ENCODE measurements at regions not wholly inside any gene's neighbourhood (a gene's known extent, or its start where the extent isn't known, plus 50 kb on each side); places are given as distances from the start of the nearest gene placed in this dataset.
"Not testable (repeated sequence)": the region's sequence is repeated elsewhere in the genome, so short reads cannot be mapped to it uniquely, and the experiment has no call there.

DNA sequence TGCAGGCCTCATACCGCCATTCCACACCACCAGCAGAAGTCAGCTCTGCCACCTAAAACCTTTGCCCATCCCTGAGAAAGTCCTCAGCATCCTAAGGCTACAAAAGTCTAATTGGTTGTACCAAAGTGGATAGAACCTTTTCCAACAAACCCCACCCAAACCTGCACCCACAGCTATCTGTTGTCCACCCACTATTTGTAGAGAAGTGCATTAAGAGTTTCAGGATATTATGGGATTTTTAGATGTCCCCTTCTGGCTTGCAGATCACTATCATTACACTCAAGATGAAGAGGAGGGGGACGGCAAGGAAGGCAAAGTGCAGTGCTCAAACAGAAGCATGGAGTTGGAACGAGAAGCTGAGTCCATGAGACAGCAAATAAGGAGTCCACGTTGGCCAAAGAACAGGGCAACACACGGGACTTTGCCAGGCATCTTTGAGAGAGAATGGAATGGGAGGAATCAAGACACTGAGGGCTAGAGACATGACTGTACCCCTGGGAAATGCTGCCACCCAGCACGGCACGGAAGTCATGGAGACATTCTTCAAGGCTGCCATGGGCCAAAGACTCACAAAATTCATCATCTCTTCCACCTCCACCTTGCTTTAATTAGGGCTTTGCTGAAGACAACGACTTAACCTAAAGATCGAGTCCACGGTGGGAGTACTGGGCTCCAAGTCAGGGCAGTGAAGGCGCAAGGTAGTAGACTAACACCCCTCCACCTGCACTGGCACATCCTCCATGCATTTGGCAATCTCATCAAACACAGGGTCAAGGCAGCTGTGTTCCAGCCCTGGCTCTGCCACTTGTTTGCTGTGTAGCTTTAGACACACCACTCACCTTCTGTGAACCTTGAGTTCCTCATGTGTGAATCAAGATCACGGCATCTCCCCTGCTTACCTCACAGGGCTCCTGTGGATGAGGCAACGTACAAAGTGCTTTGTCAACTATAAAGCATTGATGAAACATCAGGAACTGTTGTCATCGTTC lies 112.9 kb upstream of the TMEM45B start:
- no peak for DNase-seq

DNA sequence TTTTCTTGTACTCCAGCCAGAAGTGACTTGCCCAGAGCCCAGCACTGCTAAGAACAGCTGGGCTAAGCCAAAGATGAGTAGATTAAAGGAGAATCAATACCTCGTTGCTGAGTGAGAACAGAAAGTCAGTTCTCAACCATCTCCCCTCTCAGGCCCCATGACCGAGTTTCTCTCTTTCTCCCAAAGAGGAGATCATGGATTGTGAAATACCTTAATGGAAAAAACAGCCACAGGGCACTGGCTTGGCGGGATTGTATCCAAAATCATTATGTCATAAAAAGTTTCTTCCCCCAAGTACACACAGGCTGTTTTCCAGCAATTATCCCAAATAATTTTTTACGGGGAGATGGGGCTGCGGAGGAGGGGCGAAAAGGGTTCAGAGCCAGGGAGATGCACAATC lies 111.8 kb upstream of the TMEM45B start:
- DNase-seq, result no peak

DNA sequence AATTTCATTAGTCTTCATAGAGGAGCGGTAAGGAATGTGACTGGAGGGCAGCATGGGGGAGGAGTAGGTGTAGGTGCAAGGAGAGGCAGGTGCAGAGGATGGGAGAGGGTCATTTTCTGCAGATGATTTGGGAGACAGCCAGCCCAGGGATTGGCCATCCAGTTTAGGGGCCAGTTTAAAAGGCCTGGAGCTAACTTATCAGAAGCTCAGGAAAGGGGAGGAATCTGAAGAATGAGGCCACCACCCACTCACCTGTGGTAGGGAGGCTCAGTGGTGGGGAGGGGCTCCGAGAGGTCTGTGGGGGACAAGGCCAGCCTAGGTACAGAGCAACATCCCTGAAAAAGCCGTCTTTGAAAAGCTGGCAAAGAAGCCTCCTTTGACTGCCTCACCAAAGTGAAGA lies 110.8 kb upstream of the TMEM45B start:
- DNase-seq, result no peak

DNA sequence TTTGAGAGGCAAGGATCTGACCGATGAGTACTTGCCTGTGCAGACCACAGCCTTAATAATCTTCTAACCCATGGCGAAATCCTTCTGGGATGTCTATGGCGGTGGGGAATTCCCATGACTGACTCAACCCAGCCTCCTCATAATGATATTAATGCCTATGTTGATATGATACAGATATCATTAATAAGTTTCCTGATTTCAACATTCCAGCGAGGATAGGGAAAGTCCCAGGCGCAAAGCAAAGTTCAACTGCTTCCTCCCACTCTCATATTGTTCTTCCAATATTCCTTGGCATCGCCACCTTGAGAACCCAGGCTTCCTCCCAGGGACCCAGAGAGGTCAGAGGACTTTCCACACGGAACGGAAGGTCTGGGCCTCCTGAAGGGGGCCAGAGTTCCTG lies 110.3 kb upstream of the TMEM45B start:
- DNase-seq, result no peak

DNA sequence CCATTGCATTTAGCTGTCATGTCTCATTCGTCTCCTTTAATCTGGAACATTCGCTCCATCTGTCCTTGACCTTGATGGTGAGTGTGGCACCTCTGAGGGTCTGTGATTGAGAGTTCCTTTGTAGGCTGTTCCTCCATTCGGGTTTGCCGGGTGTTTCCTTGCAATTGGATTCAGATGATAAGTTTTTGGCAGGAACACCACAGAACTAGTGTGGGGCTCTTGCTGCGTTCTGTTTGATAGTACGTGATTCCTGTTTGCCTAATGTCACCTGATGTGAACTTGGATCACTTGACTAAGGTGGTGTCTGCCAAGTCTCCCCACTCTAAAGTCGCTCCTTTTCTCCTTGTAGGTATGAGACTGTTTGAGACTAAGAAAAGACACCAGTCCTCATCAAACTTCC lies 109.7 kb upstream of the TMEM45B start:
- DNase-seq, result no peak

DNA sequence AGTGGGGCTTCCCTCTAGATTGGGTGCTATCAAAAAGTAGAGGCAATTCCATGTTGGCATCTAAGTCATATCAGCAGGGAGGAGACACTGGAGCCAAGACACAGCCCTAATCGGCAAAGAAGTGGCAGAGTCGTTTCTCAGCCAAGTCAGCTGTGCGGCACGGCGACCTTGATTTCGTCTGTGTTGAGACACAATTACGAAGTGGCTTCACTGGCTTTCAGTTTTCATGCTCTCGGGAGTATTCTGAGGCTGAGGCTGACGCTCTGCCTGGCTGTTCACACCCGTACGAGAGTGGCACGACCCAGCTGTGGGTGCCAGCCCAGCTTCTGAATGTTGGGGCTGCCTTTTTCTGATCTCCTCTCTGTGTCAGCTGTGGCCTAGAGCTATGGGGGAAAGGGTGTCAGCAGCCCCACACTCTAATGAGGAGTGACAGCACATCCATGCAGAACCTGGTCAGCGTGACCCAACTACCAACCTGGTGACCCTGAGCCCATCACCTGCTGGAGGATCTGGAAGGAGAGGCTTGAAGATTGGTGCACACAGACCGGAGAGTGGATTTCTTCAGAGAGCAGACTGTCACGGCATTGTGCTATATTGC lies 105.7 kb upstream of the TMEM45B start:
- no peak for DNase-seq

DNA sequence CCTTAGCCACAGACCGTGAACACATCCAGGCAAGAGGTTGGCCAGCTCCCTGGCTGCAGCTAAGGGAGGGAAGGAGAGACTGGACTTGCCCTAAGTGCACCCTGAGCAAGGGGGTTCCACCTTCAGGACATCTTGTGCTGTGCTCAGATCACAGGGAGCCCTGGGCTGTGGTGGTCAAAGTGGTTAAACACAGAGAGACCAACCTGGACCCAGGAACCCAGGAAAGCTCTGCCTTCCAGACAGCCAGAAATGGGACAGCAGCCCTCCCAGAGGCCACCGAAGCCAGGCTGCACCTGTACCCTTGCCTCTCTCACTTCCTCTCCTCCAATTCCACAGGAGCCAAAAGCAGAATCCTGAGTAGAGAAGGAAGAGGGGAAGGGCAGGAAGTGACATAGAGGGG lies 105.2 kb upstream of the TMEM45B start:
- DNase-seq, result no peak

DNA sequence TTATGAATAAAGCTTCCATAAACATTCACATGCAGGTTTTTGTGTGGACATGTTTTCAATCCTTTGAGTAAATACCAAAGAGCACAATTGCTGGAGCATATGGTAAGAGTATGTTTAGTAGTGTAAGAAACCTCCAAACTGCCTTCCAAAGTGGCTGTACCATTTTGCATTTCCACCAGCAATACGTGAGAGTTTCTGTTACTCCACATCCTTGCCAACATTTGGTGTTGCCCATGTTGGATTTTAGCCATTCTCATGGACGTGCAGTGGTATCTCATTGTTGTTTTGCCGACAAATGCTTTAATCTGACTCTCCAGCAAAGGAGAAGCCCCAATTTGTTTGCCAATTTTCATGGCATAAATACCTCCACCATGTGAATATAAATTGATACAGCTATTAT lies 103.9 kb upstream of the TMEM45B start:
- no peak for DNase-seq

DNA sequence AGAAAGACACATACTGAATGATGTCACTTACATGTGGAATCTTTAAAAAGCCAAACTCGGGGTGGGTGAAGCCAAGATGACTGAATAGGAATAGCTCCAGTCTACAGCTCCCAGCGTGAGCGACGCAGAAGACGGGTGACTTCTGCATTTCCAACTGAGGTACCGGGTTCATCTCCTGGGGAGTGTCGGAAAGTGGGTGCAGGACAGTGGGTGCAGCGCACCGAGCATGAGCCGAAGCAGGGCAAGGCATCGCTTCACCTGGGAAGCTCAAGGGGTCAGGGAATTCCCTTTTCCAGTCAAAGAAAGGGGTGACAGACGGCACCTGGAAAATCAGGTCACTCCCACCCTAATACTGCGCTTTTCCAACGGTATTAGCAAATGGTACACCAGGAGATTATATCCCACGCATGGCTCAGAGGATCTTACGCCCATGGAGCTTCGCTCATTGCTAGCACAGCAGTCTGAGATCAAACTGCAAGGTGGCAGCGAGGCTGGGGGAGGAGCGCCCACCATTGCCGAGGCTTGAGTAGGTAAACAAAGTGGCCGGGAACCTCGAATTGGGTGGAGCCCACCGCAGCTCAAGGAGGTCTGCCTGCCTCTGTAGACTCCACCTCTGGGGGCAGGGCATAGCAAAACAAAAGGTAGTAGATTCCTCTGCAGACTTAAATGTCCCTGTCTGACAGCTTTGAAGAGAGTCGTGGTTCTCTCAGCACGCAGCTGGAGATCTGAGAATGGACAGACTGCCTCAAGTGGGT lies 103.0 kb upstream of the TMEM45B start:
- DNase-seq, result not testable (repeated sequence)

DNA sequence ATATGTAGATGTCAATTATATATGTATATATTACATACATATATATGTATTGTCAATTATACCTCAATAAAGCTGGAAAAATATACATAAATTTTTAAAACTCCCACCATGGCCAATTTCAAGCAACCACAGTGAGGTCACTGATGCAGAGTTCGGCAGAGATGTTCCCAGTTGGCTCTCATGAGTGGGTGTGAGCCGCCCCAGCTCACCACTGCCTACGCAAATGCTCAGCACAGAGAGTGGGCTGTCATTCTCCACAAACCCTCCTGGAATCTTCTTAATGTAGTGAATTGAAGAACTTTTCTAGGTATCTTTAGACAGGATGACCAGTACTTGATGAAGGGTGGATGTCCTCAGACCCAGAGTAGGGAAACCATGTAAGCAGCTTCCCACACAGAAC lies 96.6 kb upstream of the TMEM45B start:
- no peak for DNase-seq

DNA sequence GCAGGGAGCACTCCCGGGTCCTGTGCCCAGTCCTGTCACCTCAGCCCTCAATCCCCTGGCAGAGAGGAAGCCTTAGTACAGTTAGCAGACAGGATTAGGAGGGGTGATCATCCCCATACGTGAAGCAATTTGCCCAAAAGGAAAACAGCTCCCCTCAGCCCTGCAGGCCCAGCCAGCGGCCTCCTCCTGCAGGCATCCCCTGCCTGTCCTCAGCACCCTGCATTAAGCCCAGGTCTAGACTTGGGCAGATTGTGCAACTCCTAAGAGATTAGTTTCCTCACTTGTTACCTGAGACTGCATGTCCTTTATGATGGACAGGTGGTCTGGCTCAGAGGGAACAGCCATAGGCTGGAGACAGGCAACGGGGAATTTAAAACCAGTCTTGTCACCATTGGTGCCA lies 95.5 kb upstream of the TMEM45B start:
- DNase-seq, result no peak

DNA sequence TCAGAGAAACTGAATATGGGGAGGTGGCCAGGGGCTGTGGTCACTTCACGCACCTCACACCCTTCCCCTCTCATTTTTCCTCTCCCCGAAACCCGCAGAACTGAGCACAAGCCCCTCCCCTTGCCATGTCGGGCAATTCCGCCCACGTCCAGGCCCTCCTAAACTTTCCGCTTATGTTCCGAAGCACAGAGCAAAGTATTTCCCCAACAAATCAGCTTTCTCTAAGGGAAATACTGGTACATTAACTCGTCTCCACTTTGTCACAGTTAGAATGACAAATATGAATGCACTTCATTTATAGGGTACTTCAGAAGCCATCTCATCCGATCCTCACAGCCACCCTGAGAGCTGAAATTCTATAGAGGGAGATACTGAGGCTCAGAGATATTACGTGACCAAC lies 94.7 kb upstream of the TMEM45B start:
- DNase-seq, result no peak

DNA sequence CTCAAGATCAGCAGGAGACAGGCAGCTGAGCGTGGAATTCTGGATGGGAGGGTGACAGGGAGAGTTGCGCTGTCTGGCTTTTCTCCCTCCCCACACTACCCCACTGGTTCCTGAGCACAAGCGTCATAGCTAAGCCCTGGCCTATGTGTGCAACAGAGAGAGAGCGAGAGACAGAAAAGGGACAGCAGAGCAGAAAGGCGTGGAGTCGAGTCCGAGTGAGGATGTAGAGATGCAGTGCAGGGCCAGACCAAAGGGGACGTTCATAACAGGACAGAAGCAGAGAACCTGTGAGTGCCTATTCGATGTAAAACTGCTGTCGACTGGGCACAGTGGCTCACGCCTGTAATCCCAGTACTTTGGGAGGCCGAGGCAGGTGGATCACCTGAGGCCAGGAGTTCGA lies 94.0 kb upstream of the TMEM45B start:
- no peak for DNase-seq

DNA sequence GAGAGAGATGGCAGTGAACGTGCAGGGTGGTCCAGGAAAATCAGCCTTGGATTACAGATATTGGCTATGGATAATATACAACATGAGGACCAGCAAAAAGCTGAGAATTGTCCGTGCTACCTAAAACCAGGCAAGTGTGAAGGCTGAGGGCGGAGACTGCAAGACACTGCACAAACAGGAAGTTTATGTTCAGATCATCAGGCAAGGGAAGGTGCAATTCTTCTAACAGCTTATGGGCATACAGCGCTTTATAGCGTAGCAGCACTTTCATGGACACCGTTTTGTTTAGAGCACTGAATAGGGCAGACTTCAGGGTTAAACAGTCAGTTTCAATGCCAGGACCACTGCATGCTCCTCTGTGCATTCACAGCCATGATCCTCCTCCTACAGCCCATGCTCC lies 93.1 kb upstream of the TMEM45B start:
- DNase-seq, result no peak

DNA sequence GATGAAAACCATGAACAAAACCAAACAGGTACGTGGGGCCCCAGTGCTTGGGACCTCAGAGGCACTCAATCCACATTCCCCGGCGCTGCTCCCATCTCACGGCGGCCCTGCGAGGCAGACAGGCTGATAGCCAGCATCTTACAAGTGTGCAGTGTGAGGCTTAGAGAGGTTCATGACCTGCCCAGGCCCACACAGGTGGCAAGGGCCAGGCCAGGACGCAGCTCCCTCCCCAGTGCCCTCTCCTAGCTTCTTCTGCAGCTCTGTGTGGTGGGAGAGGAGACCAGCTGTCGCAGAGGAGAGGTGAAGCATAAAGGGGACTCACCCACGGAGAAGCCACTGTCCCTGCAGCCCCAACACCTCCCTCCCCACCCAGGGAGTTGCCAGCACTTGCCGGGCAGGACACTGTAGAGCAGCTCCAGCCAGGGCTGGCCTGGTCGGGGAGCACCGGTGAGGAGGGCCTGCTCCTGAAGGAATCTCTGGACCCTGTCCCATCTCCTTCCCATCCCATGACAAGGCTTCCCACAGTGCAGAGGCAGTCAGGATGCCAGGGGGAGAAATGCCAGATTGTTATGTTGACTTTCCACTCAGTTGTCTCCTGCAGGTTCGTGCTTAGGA lies 92.4 kb upstream of the TMEM45B start:
- no peak for DNase-seq

DNA sequence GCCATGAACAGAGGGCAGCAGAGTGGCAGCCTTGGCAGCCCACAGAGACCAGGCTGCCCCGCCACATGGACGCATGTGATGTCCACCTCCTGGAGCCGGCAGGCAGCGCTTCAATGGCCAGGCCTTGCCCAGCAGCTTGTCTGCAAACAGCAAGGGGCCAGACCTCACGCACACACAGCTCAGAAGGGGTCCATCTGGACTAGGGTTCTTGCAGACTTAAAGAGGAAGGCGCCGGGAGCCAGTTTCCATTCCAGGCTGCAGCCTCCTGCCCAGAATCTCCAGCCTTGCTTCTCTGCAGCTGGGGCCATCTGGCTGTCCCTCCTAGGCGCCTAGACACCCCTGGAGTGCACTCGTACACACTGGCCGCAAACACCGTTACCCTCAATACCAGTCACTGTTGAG lies 91.9 kb upstream of the TMEM45B start:
- DNase-seq, result no peak

DNA sequence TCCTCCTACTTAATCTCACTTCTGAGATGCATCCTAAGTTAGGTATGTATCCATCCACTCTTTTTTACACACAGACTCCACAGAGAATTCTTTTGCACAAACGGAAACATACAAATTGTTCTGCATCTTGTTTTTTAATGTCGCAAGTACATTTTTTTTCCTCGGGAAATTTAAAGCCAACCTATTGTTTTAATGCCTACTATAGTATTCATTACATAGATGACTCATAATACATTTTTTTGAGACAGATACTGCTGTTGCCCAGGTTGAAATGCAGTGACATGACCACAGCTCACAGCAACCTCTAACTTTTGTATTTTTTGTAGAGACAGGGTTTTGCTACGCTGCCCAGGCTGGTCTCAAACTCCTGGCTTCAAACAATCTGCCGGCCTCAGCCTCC lies 90.8 kb upstream of the TMEM45B start:
- no peak for DNase-seq

DNA sequence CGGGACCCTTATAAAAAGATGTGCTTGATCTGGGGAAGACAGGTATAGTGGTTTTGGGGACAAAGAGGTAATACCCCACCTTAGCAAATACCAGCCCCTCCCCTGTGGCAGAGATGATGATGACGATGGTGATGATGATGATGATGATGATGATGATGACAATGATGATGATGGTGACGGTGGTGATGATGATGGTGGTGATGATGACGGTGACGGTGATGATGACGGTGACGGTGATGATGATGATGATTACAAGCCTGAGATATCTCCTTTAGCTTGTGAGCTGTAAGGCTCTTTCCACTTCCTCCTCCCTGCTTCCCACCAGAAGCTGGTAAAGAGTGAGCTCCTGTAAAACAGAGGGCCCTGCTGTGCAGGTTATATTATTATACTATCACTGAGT lies 89.5 kb upstream of the TMEM45B start:
- no peak for DNase-seq

DNA sequence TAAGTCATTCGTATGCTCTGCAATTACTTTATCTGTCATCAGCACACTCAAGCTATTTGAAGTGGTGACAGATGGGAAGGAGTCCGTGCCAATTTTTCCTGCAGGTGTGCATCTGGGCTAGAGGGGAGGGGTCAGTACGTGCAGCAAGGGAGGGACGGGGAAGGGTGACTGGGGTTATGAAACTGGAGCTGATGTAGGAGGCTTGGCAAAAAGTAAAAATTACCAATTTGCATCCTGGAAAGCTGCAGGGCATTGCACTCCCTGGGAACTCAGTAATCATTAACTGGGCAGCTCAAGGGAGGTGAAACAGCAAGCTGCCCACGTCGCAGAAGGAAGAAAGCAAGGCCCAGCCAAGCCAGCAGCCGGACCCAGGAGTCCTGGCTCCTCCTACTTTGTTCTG lies 87.1 kb upstream of the TMEM45B start:
- DNase-seq, result no peak

DNA sequence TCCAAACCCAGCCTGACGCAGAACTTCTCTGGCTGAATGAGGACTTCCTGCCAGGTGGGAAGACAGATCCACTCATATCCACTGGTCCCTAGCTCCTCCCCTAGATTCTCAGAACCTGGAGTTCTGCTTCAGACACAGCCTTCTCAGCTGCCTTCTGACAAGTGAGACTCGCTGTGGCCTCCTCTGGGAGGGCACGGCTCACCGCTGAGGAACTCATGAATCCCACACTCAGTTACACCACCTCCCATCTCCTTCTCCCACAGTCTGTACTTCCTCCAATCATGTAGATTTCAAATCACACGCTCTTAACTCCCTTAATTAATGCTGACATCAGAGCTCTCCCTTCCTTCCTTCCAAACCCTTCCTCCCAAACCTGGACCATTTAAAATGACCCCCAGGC lies 86.4 kb upstream of the TMEM45B start:
- DNase-seq, result no peak

DNA sequence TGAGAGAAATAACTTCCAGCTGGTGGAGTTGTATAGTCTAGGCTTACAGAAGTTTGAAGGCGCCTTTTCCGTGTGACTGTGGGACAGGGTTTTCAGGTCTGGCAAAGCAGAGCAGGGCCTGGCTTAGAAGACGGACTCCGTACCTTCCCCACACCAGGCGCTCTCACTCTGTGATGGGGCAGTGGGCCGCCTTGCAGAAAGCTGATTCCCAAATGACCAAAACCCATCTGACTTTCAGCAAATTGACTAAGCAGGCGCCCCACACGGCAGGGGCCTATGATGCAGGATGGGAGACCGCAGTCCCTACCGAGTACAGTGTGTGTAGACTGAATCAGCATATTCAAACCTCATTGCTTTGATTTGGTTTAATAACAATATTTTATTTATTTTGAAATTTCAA lies 85.8 kb upstream of the TMEM45B start:
- DNase-seq, result no peak

DNA sequence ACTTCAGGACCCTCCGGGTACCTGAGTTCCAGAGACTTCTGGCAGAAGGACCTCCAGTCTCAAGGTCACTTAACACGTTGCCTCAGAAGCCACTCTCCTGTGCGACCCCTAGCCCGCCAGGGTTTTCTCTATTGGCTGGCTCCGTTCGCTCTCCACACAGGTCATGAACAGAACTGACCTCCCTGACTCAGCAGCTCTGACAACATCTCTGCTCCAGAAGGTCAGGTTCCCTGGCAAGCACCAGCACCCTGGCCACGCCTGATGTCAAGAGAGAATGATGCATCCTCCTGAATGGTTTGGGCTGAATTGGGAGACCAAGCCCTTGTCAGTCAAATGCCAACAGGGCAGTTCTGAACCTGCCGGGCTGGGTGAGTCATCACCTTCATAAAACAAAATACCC lies 84.3 kb upstream of the TMEM45B start:
- DNase-seq, result no peak

DNA sequence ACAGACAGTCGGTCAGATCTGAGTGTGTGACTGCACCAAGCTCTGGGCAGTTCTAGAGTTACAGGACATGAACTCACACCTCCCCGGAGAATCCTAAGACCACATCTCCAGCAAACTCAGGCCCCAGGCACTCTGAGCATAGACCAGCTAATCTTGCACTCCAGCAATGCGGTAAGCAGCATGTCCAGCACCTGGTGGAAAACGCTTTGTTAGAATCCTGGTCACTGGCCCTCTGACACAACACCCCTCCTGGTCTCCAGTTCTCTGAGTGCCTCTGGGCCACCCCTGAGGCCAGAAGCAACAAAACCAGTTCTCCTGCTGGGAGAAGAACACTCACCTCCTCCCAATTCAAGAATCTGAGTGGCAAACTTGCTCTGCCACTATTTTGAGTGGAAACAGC lies 82.7 kb upstream of the TMEM45B start:
- DNase-seq, result no peak

DNA sequence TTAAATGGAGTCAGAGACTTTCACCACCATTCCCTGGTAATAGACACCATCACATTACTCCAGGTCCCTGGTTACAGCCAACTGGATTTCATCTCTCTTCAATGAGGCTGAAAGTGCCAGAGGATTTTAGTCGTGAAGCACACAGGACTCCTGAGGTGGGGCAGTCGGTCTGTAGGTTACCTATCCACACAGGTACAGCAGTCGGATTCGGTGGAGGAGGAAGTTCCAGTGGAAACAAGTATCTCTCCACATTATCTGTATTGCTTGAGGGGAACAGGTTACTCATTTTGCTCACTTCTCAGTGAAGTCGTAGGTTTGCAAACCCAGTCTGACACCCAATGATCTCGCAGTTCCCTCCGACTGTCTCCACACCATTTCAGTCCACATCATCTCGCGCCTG lies 82.3 kb upstream of the TMEM45B start:
- no peak for DNase-seq

All from GF-D8 (cell line).